CD4-positive, alpha-beta memory T cell (primary cell): ENCODE measurements at regions not wholly inside any gene's neighbourhood (a gene's known extent, or its start where the extent isn't known, plus 50 kb on each side); places are given as distances from the start of the nearest gene placed in this dataset.

Source experiments
- CTCF ChIA-PET: fragments of 350-600 bp; sonication (Branson Sonifier 250); formaldehyde crosslinking; loops from one replicate; lab custom pipeline; 2021; ENCODE audit warnings: inconsistent platforms; ENCODE audit not compliant: partially characterized antibody; lab: Charles Lee
- POLR2A ChIA-PET: fragments of 350-600 bp; sonication (Branson Sonifier 250); formaldehyde crosslinking; loops from one replicate; lab custom pipeline; 2021; ENCODE audit not compliant: partially characterized antibody; lab: Charles Lee
- DNase-seq, 5 donors: peaks; one replicate each; pipeline versions ENCODE4 v3.0.0 to v3.0.0-alpha.2; 2020 to 2022; ENCODE audit warnings: mixed read lengths in 1 of 5
- H3K27ac ChIP-seq: one replicate; pipeline ENCODE4 v1.7.0; 2013; ENCODE audit warnings: low read depth, low read length
- H3K27me3 ChIP-seq: 2 replicates; pipeline ENCODE4 v1.7.0; 2013; ENCODE audit warnings: mild to moderate bottlenecking, low read length, moderate library complexity; ENCODE audit not compliant: insufficient read depth
- H3K36me3 ChIP-seq: 2 replicates; pipeline ENCODE4 v1.7.0; 2013; ENCODE audit warnings: mild to moderate bottlenecking, low read length, moderate library complexity; ENCODE audit not compliant: insufficient read depth
- H3K4me1 ChIP-seq: 2 replicates; pipeline ENCODE4 v1.7.0; 2013; ENCODE audit warnings: mild to moderate bottlenecking, low read length, moderate library complexity; ENCODE audit not compliant: insufficient read depth
- H3K4me3 ChIP-seq, 2 donors: one replicate each; pipeline ENCODE4 v1.7.0; 2013; ENCODE audit warnings: low read length in 2 of 2, mild to moderate bottlenecking in 1 of 2
- H3K9me3 ChIP-seq, 2 donors: one replicate each; pipeline ENCODE4 v1.7.0; 2013; ENCODE audit warnings: low read length in 2 of 2, control low read depth in 1 of 2; ENCODE audit not compliant: control insufficient read depth in 1 of 2
- H3K27ac Mint-ChIP-seq, 7 donors: one replicate each; pipeline ENCODE4 v1.8.0; 2020 to 2021; ENCODE audit warnings: mixed read lengths in 7 of 7, mild to moderate bottlenecking in 6 of 7, inconsistent platforms in 3 of 7, moderate library complexity in 3 of 7
- H3K27me3 Mint-ChIP-seq, 2 donors: one replicate each; pipeline ENCODE4 v1.8.0; 2020 to 2021; ENCODE audit warnings: mixed read lengths in 2 of 2
- H3K36me3 Mint-ChIP-seq, 2 donors: one replicate each; pipeline ENCODE4 v1.8.0; 2020 to 2021; ENCODE audit warnings: mixed read lengths in 2 of 2, inconsistent platforms in 1 of 2, mild to moderate bottlenecking in 1 of 2
- H3K4me1 Mint-ChIP-seq, 4 donors: one replicate each; pipeline ENCODE4 v1.8.0; 2020 to 2021; ENCODE audit warnings: mixed read lengths in 4 of 4, mild to moderate bottlenecking in 1 of 4
- H3K4me3 Mint-ChIP-seq, 8 donors: one replicate each; pipeline ENCODE4 v1.8.0; 2020 to 2021; ENCODE audit warnings: mixed read lengths in 8 of 8, mild to moderate bottlenecking in 7 of 8, moderate library complexity in 6 of 8, inconsistent platforms in 3 of 8
- H3K9me3 Mint-ChIP-seq, 8 donors: one replicate each; pipeline ENCODE4 v1.8.0; 2020 to 2021; ENCODE audit warnings: mixed read lengths in 8 of 8, mild to moderate bottlenecking in 5 of 8, inconsistent platforms in 3 of 8, moderate library complexity in 1 of 8
- intact Hi-C: fragments of 100-400 bp; cut with micrococcal nuclease; formaldehyde crosslinking; loops from one replicate; pipeline ENCODE4 v1.15.1; 2023

- CTCF ChIA-PET = no interaction called here
- intact Hi-C loops = no loop called here
- no peak overlapping the region for H3K4me3 ChIP-seq
These were observed 192.7 kb downstream of the ZNF330 start for GRCh38 chr4:141413366-141413765.

GRCh38 chr4:141415651-141416050 is 195.0 kb downstream of the ZNF330 start:
- intact Hi-C loops = no loop called here
- no peaks in the 10 kb centered on the region for H3K4me1 ChIP-seq
- H3K9me3 Mint-ChIP-seq = peaks cover 0 to 2% (median 0%) of the 10 kb centered on the region in 8 donors
- no peaks in the 10 kb centered on the region for H3K4me1 Mint-ChIP-seq
- no peak for DNase-seq
- no peaks in the 10 kb centered on the region for H3K27me3 ChIP-seq
- no peak overlapping the region for H3K27ac Mint-ChIP-seq
- POLR2A ChIA-PET = no interaction called here
- H3K27ac ChIP-seq = no peak overlapping the region
- peaks cover 0 to 2% of the 10 kb centered on the region in 2 donors for H3K27me3 Mint-ChIP-seq
- no peak overlapping the region for H3K4me3 ChIP-seq
- H3K4me3 Mint-ChIP-seq = no peak overlapping the region
- CTCF ChIA-PET = no interaction called here
- H3K36me3 ChIP-seq = no peaks in the 10 kb centered on the region
- H3K36me3 Mint-ChIP-seq = no peaks in the 10 kb centered on the region
- no peaks in the 10 kb centered on the region for H3K9me3 ChIP-seq

More at GRCh38 chr4:141413366-141413765, 192.7 kb downstream of the ZNF330 start:
- POLR2A ChIA-PET = no interaction called here
- Mint-ChIP-seq H3K27ac (no peak overlapping the region), H3K4me1 (no peaks in the 10 kb centered on the region), H3K27me3 (no peaks in the 10 kb centered on the region), H3K4me3 (no peak overlapping the region), H3K9me3 (no peaks in the 10 kb centered on the region), H3K36me3 (no peaks in the 10 kb centered on the region)
- H3K9me3 ChIP-seq = no peaks in the 10 kb centered on the region
- H3K27ac ChIP-seq = no peak overlapping the region
- H3K27me3 ChIP-seq = no peaks in the 10 kb centered on the region
- H3K4me1 ChIP-seq = no peaks in the 10 kb centered on the region
- H3K36me3 ChIP-seq = no peaks in the 10 kb centered on the region
- no peak for DNase-seq

GRCh38 chr4:141416219-141416618 is 195.5 kb downstream of the ZNF330 start:
- H3K36me3 Mint-ChIP-seq = no peaks in the 10 kb centered on the region
- Histone ChIP-seq H3K9me3 (no peaks in the 10 kb centered on the region), H3K36me3 (no peaks in the 10 kb centered on the region), H3K4me3 (no peak overlapping the region), H3K4me1 (no peaks in the 10 kb centered on the region), H3K27ac (no peak overlapping the region), H3K27me3 (no peaks in the 10 kb centered on the region)
- H3K27me3 Mint-ChIP-seq = peaks cover 0 to 4% of the 10 kb centered on the region in 2 donors
- H3K4me3 Mint-ChIP-seq = no peak overlapping the region
- H3K27ac Mint-ChIP-seq = no peak overlapping the region
- DNase-seq = no peak
- no peaks in the 10 kb centered on the region for H3K4me1 Mint-ChIP-seq
- POLR2A ChIA-PET = no interaction called here
- CTCF ChIA-PET = no interaction called here
- intact Hi-C loops = no loop called here
- peaks cover 0 to 2% (median 0%) of the 10 kb centered on the region in 8 donors for H3K9me3 Mint-ChIP-seq

GRCh38 chr4:141416677-141417363 is 196.1 kb downstream of the ZNF330 start:
- H3K36me3 Mint-ChIP-seq = no peaks in the 10 kb centered on the region
- H3K4me1 Mint-ChIP-seq = no peaks in the 10 kb centered on the region
- H3K36me3 ChIP-seq = no peaks in the 10 kb centered on the region
- POLR2A ChIA-PET = no interaction called here
- DNase-seq = no peak
- CTCF ChIA-PET = no interaction called here
- H3K27ac ChIP-seq = no peak overlapping the region
- H3K4me1 ChIP-seq = no peaks in the 10 kb centered on the region
- no peak overlapping the region for H3K4me3 Mint-ChIP-seq
- no peaks in the 10 kb centered on the region for H3K9me3 ChIP-seq
- peaks cover 0 to 4% of the 10 kb centered on the region in 2 donors for H3K27me3 Mint-ChIP-seq
- H3K27ac Mint-ChIP-seq = no peak overlapping the region
- H3K9me3 Mint-ChIP-seq = peaks cover 0 to 2% (median 0%) of the 10 kb centered on the region in 8 donors
- H3K4me3 ChIP-seq = no peak overlapping the region
- intact Hi-C loops = no loop called here
- H3K27me3 ChIP-seq = no peaks in the 10 kb centered on the region

GRCh38 chr4:141417387-141417786 is 196.7 kb downstream of the ZNF330 start:
- Mint-ChIP-seq H3K27ac (no peak overlapping the region), H3K4me3 (no peak overlapping the region), H3K9me3 (peaks cover 0 to 2% (median under 1%) of the 10 kb centered on the region in 8 donors), H3K36me3 (no peaks in the 10 kb centered on the region), H3K27me3 (peaks cover 0 to 4% of the 10 kb centered on the region in 2 donors), H3K4me1 (no peaks in the 10 kb centered on the region)
- H3K27me3 ChIP-seq = no peaks in the 10 kb centered on the region
- no peak for DNase-seq
- H3K27ac ChIP-seq = no peak overlapping the region
- ChIA-PET POLR2A (no interaction called here), CTCF (no interaction called here)
- no peaks in the 10 kb centered on the region for H3K9me3 ChIP-seq
- intact Hi-C loops = no loop called here
- H3K4me1 ChIP-seq = no peaks in the 10 kb centered on the region
- H3K36me3 ChIP-seq = no peaks in the 10 kb centered on the region
- H3K4me3 ChIP-seq = no peak overlapping the region

- Histone ChIP-seq H3K27me3 (no peaks in the 10 kb centered on the region), H3K4me1 (no peaks in the 10 kb centered on the region), H3K36me3 (no peaks in the 10 kb centered on the region), H3K4me3 (no peak overlapping the region), H3K9me3 (no peaks in the 10 kb centered on the region), H3K27ac (no peak overlapping the region)
- H3K27ac Mint-ChIP-seq = no peak overlapping the region
- H3K4me1 Mint-ChIP-seq = no peaks in the 10 kb centered on the region
- H3K36me3 Mint-ChIP-seq = no peaks in the 10 kb centered on the region
- intact Hi-C loops = no loop called here
- peaks cover 7 to 8% of the 10 kb centered on the region in 2 donors for H3K27me3 Mint-ChIP-seq
- H3K4me3 Mint-ChIP-seq = no peak overlapping the region
- POLR2A ChIA-PET = no interaction called here
- H3K9me3 Mint-ChIP-seq = peaks cover 0 to 10% (median 6%) of the 10 kb centered on the region in 8 donors
- DNase-seq = no peak
- CTCF ChIA-PET = no interaction called here
These were observed 204.4 kb downstream of the ZNF330 start for GRCh38 chr4:141425124-141425523.

- Mint-ChIP-seq H3K36me3 (no peaks in the 10 kb centered on the region), H3K9me3 (peaks cover 0 to 8% (median 3%) of the 10 kb centered on the region in 8 donors), H3K4me1 (no peaks in the 10 kb centered on the region), H3K27ac (no peak overlapping the region), H3K27me3 (peaks cover 4 to 7% of the 10 kb centered on the region in 2 donors), H3K4me3 (no peak overlapping the region)
- no peaks in the 10 kb centered on the region for H3K36me3 ChIP-seq
- CTCF ChIA-PET = no interaction called here
- intact Hi-C loops = no loop called here
- no peaks in the 10 kb centered on the region for H3K9me3 ChIP-seq
- H3K27ac ChIP-seq = no peak overlapping the region
- H3K4me1 ChIP-seq = no peaks in the 10 kb centered on the region
- no peak for DNase-seq
- H3K27me3 ChIP-seq = no peaks in the 10 kb centered on the region
- POLR2A ChIA-PET = no interaction called here
- H3K4me3 ChIP-seq = no peak overlapping the region
These were observed 207.1 kb downstream of the ZNF330 start for GRCh38 chr4:141427726-141428296.
